Peyer's patch (tissue), 4 donors: ENCODE measurements at regions not wholly inside any gene's neighbourhood (a gene's known extent, or its start where the extent isn't known, plus 50 kb on each side); places are given as distances from the start of the nearest gene placed in this dataset.

Experiments
- DNase-seq, 3 donors: peaks; one replicate each; pipeline ENCODE4 v3.0.0-alpha.2; 2017 to 2019
- H3K27ac ChIP-seq, 4 donors: fragments of 200-600 bp; sonication (generic); one replicate each; pipeline ENCODE4 v1.5.1; 2016 to 2019
- H3K27me3 ChIP-seq, 2 donors: fragments of 200-600 bp; sonication (generic); one replicate each; pipeline ENCODE4 v1.5.1; 2019
- H3K36me3 ChIP-seq, 3 donors: fragments of 200-600 bp; sonication (generic); one replicate each; pipeline ENCODE4 v1.5.1; 2016 to 2019
- H3K4me1 ChIP-seq, 4 donors: fragments of 200-600 bp; sonication (generic); one replicate each; pipeline ENCODE4 v1.5.1; 2016 to 2019
- H3K4me3 ChIP-seq, 4 donors: fragments of 200-600 bp; sonication (generic); 1 replicate in 3 of 4; 2 replicates in 1 of 4; pipeline ENCODE4 v1.5.1; 2016 to 2019; ENCODE audit warnings: mild to moderate bottlenecking in 1 of 4
- H3K9me3 ChIP-seq, 4 donors: fragments of 200-600 bp; sonication (generic); one replicate each; pipeline ENCODE4 v1.5.1; 2016 to 2019; ENCODE audit warnings: mild to moderate bottlenecking in 1 of 4
- POLR2A ChIP-seq, 2 donors: fragments of 450-650 bp; IDR thresholded peaks; one replicate each; pipeline ENCODE4 v1.5.1; 2017; ENCODE audit warnings: antibody characterized with exemption in 2 of 2, mild to moderate bottlenecking in 2 of 2, moderate library complexity in 2 of 2
- TF ChIP-seq, protein P1 (sequence below), 6 experiments: fragments of 450-650 bp in 4 of 6; fragments of 200-600 bp in 2 of 6; sonication (generic) in 1 of 6; IDR thresholded peaks; one replicate each; pipeline ENCODE4 v1.5.1; 2017 to 2019; ENCODE audit warnings: antibody characterized with exemption in 6 of 6, mild to moderate bottlenecking in 3 of 6, moderate library complexity in 1 of 6

DNA sequence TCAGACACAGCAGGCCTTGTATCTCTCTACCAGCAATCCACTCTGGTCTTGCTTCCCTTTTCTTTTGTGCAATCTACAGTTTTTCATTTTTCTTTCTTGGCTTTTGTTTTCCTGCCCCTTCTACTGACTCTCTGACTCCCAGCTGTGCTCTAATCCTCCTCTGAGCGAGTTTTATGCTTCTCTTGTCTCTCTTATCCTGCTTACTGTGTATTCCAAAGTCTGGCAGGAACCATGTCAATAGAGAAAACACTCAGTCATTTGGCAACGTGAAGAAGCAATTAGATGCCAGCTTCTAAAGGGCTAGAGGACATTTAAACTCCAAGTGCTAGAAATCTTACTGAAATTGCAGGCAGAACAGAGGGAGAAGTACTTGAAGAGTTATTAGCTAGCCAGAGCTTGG, 984.6 kb upstream of the TENM3 start:
- Histone ChIP-seq H3K4me1 (no peaks in the 10 kb centered on the region), H3K27ac (no peak overlapping the region), H3K9me3 (no peaks in the 10 kb centered on the region), H3K36me3 (no peaks in the 10 kb centered on the region), H3K4me3 (no peak overlapping the region), H3K27me3 (no peaks in the 10 kb centered on the region)
- no peak for DNase-seq
- no peak for TF ChIP-seq POLR2A (IDR thresholded peaks at IDR 0.05)
- TF ChIP-seq, protein P1, sequence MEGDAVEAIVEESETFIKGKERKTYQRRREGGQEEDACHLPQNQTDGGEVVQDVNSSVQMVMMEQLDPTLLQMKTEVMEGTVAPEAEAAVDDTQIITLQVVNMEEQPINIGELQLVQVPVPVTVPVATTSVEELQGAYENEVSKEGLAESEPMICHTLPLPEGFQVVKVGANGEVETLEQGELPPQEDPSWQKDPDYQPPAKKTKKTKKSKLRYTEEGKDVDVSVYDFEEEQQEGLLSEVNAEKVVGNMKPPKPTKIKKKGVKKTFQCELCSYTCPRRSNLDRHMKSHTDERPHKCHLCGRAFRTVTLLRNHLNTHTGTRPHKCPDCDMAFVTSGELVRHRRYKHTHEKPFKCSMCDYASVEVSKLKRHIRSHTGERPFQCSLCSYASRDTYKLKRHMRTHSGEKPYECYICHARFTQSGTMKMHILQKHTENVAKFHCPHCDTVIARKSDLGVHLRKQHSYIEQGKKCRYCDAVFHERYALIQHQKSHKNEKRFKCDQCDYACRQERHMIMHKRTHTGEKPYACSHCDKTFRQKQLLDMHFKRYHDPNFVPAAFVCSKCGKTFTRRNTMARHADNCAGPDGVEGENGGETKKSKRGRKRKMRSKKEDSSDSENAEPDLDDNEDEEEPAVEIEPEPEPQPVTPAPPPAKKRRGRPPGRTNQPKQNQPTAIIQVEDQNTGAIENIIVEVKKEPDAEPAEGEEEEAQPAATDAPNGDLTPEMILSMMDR (IDR thresholded peaks at IDR 0.05) = no peak

DNA sequence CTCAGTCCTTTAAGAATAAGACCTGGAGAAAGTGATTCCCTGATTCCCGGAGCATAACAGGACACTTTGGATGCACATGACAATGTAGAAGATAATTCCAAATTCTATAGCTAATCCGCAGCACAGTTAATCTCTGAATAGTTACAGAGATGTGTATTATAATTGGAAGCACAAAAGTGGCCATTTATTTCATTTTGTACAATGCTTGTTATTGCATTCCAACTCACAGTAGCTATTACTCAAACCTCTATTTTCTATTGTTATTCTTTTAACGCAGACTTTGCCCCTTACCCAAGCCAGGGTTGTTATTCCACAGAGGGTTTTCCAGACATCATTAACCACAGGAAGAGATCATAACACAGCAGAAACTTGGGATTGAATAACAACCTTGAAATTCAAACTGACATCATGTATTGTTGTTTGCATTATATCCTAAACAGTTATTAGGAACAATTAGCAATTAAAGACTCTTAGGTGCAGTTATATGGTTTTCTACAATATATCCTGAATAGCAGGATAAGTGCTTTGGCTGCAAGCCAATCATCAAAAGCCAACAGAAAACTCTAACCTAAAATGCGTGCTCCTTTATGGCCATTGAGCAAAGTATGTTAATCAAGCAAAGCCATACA, 984.0 kb upstream of the TENM3 start:
- no peaks in the 10 kb centered on the region for H3K9me3 ChIP-seq
- no peak overlapping the region for H3K27ac ChIP-seq
- no peak for DNase-seq
- H3K36me3 ChIP-seq = no peaks in the 10 kb centered on the region
- TF ChIP-seq POLR2A (IDR thresholded peaks at IDR 0.05) = no peak
- H3K4me3 ChIP-seq = no peak overlapping the region
- H3K27me3 ChIP-seq = no peaks in the 10 kb centered on the region
- H3K4me1 ChIP-seq = no peaks in the 10 kb centered on the region

DNA sequence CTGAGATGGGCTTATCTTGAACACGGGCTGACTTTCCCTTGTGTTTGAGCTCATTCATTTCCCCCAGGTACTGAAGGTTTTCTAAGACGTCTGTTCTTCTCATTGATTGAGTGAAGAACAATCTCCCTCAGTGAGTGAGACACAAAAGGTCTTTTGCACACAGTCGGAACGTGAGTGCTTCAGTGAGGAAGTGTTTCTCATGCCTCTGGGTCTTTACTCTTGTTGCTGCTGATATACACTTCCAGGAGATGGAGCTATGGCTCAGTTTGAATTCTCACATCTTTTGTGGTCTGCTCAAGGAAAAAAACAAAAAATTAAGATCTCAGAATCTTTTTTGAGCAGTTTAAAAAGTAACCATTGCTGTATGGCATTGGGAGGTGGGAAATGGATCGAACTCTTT, 981.9 kb upstream of the TENM3 start:
- no peak overlapping the region for H3K27ac ChIP-seq
- no peak for DNase-seq
- no peaks in the 10 kb centered on the region for H3K9me3 ChIP-seq
- H3K4me3 ChIP-seq = no peak overlapping the region
- no peaks in the 10 kb centered on the region for H3K4me1 ChIP-seq
- TF ChIP-seq POLR2A (IDR thresholded peaks at IDR 0.05) = no peak
- TF ChIP-seq, protein P1 (IDR thresholded peaks at IDR 0.05) = no peak
- H3K36me3 ChIP-seq = no peaks in the 10 kb centered on the region
- no peaks in the 10 kb centered on the region for H3K27me3 ChIP-seq

DNA sequence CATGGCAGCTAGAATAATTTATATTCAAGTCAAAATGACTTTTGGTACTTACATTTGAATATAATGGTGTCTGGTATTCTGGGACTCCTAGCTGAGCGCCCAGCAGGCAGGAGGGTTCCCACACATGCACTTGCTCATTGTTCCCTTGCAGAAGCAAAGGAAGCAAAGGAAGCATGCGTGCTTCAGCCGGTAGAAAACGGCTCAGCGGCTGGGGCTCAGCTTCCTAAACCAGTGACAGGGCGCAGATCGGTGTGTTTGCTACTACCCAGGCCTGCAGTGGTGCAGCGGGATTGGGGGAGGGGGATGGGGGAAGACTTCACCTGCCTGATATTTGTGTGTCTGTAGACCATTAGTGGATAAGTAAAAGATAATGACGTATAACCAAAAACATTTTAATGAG, 978.3 kb upstream of the TENM3 start:
- Histone ChIP-seq H3K4me3 (no peak overlapping the region), H3K36me3 (no peaks in the 10 kb centered on the region), H3K27ac (no peak overlapping the region), H3K9me3 (no peaks in the 10 kb centered on the region), H3K4me1 (no peaks in the 10 kb centered on the region), H3K27me3 (no peaks in the 10 kb centered on the region)
- no peak for DNase-seq
- TF ChIP-seq, protein P1 (IDR thresholded peaks at IDR 0.05) = no peak
- no peak for TF ChIP-seq POLR2A (IDR thresholded peaks at IDR 0.05)

DNA sequence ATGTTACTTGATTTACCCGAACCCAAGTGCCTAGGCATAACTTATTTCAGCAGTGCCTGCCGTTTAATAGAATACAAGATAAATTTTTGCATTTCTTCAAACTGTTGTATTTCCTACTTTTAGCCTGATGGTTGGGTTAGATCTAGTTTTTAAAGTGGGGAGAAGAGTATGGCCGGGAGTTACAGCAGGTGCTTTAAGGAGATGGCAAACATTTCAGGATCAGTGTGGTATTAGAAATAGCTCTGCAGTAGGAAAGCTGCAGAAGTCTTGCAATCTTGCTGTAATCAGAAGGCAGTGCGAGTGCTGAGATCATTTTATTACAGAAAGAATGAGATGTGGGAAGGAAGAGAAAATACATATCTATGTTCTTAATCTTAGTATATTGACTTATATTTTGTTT, 977.8 kb upstream of the TENM3 start:
- TF ChIP-seq POLR2A (IDR thresholded peaks at IDR 0.05) = no peak
- TF ChIP-seq, protein P1 (IDR thresholded peaks at IDR 0.05) = no peak
- DNase-seq = no peak
- H3K4me3 ChIP-seq = no peak overlapping the region
- H3K4me1 ChIP-seq = no peaks in the 10 kb centered on the region
- H3K9me3 ChIP-seq = no peaks in the 10 kb centered on the region
- H3K36me3 ChIP-seq = no peaks in the 10 kb centered on the region
- H3K27me3 ChIP-seq = no peaks in the 10 kb centered on the region
- H3K27ac ChIP-seq = no peak overlapping the region

DNA sequence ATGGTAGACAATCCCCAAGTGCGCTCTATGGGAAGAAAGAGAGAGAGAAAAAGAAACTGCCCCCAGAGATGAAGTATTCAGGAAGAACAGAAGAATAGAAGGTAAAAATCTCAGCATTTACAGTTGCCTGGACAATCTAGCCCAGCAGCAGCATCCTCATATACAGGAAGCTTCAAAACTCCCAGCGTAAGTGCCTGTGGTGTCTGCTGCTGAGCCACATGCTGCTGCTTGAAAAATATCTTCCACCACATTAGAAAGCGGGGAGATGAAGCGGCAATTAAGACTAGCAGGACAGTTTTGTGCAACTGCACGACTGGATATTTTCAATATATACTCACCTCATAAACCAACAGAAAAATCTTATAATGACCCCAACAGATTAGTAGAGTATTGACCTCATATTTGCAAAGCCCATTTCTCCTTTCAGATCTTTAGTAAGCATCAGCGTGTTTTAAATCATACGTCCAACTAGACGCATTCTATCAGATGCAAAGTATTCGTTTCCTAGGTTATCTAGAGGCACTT, 972.0 kb upstream of the TENM3 start:
- no peak for DNase-seq
- TF ChIP-seq, protein P1 (IDR thresholded peaks at IDR 0.05) = no peak
- TF ChIP-seq POLR2A (IDR thresholded peaks at IDR 0.05) = no peak
- H3K27ac ChIP-seq = no peak overlapping the region
- H3K36me3 ChIP-seq = no peaks in the 10 kb centered on the region
- H3K9me3 ChIP-seq = no peaks in the 10 kb centered on the region
- H3K4me1 ChIP-seq = no peaks in the 10 kb centered on the region
- H3K4me3 ChIP-seq = no peak overlapping the region
- no peaks in the 10 kb centered on the region for H3K27me3 ChIP-seq
